ENCODE measurements at regions not wholly inside any gene's neighbourhood (a gene's known extent, or its start where the extent isn't known, plus 50 kb on each side); places are given as distances from the start of the nearest gene placed in this dataset.

DNA sequence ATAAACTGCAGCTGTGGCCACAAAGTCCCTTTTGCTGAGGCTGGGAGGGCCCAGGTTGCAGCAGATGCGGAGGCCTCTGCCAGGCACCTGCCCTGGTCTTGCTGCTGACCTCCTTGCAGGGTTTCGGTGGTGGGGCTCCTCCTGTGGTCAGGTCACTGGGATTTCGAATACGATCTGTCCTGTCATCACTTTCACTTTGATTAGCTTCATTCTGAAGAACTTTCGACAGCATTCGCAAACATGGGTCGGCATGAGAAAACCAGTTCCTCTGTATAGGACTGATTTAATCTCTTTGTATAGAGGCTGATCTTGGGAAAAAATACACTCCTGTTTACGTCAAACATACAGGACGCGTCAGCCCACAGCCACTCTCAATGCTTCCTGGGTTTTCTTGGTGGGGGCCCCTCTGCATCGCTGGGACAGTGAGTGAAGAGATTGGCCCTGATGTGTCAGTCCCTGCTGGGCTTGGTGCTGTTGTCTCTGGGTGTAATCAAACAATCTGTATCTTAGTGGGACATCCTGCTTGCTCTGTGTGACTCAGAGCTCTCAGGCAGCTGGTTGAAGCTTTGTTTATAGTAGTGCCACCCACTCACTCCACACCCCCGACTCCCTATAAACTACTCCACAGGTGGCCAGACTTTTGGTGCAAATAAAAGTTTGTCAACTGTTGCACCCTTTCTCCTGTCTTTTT lies 209.4 kb upstream of the CXCR4 start:
- Histone ChIP-seq H3K79me2 (no peaks in the 10 kb centered on the region), H3K9ac (no peak overlapping the region), H3K9me3 (ENCODE audit: control insufficient read depth, low read length) (no peaks in the 10 kb centered on the region), H3K4me3 (ENCODE audit: low read depth, low read length) (no peak overlapping the region), H3K27me3 (ENCODE audit: control insufficient read depth, insufficient read depth, low read length) (no peaks in the 10 kb centered on the region), H3K27ac (no peak overlapping the region), H2AFZ (peak overlapping the region; percentile 69), H3K36me3 (ENCODE audit: control insufficient read depth, insufficient read depth, low read length) (no peaks in the 10 kb centered on the region), H3K4me2 (ENCODE audit: low read length) (peak overlapping the region; percentile 47), H3K4me1 (no peaks in the 10 kb centered on the region)
- TF ChIP-seq, protein P1, sequence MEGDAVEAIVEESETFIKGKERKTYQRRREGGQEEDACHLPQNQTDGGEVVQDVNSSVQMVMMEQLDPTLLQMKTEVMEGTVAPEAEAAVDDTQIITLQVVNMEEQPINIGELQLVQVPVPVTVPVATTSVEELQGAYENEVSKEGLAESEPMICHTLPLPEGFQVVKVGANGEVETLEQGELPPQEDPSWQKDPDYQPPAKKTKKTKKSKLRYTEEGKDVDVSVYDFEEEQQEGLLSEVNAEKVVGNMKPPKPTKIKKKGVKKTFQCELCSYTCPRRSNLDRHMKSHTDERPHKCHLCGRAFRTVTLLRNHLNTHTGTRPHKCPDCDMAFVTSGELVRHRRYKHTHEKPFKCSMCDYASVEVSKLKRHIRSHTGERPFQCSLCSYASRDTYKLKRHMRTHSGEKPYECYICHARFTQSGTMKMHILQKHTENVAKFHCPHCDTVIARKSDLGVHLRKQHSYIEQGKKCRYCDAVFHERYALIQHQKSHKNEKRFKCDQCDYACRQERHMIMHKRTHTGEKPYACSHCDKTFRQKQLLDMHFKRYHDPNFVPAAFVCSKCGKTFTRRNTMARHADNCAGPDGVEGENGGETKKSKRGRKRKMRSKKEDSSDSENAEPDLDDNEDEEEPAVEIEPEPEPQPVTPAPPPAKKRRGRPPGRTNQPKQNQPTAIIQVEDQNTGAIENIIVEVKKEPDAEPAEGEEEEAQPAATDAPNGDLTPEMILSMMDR (IDR thresholded peaks at IDR 0.05), result no peak

DNA sequence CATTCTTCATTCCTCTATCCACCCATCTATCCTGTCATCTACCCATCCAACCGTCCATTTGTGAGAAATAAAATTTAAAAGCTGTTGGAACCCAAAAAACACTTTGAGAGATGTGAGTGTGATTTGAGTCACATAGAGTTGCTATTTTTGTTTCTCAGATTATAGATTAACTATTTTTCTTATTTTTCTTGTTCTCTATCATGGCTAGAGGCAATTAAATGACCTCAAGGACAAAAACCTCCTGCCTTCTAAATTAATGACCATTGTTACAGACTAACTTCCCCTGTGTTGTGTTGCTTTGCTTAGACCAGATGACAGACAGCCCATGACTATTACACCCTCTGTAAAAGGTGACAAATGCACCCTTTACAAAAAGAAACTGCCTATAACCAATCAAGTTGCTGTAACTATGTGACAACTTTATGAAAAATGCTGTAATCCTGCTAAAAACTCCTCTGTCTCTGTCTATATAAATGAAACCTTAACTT lies 207.9 kb upstream of the CXCR4 start:
- H3K27me3 ChIP-seq (ENCODE audit: control insufficient read depth, insufficient read depth, low read length), result no peaks in the 10 kb centered on the region
- H2AFZ ChIP-seq, result no peak overlapping the region
- H3K4me3 ChIP-seq (ENCODE audit: low read depth, low read length), result no peak overlapping the region
- H3K9ac ChIP-seq, result no peak overlapping the region
- H3K36me3 ChIP-seq (ENCODE audit: control insufficient read depth, insufficient read depth, low read length), result no peaks in the 10 kb centered on the region
- no peak overlapping the region for H3K27ac ChIP-seq
- H3K9me3 ChIP-seq (ENCODE audit: control insufficient read depth, low read length), result no peaks in the 10 kb centered on the region
- no peaks in the 10 kb centered on the region for H3K4me1 ChIP-seq
- no peak overlapping the region for H3K4me2 ChIP-seq (ENCODE audit: low read length)
- TF ChIP-seq, protein P1 (IDR thresholded peaks at IDR 0.05), result no peak
- H3K79me2 ChIP-seq, result no peaks in the 10 kb centered on the region

DNA sequence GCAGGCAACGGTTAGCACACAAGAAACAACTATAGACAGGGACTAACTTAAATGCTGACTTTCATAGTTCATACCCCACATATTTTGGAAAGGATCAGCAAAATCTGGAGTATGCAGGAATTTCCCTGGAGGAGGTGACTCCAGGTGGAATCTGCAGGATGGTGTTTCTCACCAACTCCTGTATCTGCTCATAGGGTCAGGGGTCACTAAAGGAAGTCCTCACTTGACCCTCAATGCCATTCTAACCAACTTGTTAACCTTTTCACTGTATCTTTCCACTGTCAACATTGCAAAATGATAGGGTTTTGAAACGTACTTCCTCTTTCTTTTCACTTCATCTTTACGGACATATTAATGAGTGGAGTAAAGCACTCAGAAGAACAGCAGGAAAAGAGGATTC lies 207.0 kb upstream of the CXCR4 start:
- TF ChIP-seq, protein P1 (IDR thresholded peaks at IDR 0.05), result no peak
- no peak overlapping the region for H3K9ac ChIP-seq
- H3K27me3 ChIP-seq (ENCODE audit: control insufficient read depth, insufficient read depth, low read length), result no peaks in the 10 kb centered on the region
- H3K4me3 ChIP-seq (ENCODE audit: low read depth, low read length), result no peak overlapping the region
- no peak overlapping the region for H3K4me2 ChIP-seq (ENCODE audit: low read length)
- no peak overlapping the region for H2AFZ ChIP-seq
- H3K36me3 ChIP-seq (ENCODE audit: control insufficient read depth, insufficient read depth, low read length), result no peaks in the 10 kb centered on the region
- no peak overlapping the region for H3K27ac ChIP-seq
- H3K79me2 ChIP-seq, result no peaks in the 10 kb centered on the region
- no peaks in the 10 kb centered on the region for H3K9me3 ChIP-seq (ENCODE audit: control insufficient read depth, low read length)
- no peaks in the 10 kb centered on the region for H3K4me1 ChIP-seq

DNA sequence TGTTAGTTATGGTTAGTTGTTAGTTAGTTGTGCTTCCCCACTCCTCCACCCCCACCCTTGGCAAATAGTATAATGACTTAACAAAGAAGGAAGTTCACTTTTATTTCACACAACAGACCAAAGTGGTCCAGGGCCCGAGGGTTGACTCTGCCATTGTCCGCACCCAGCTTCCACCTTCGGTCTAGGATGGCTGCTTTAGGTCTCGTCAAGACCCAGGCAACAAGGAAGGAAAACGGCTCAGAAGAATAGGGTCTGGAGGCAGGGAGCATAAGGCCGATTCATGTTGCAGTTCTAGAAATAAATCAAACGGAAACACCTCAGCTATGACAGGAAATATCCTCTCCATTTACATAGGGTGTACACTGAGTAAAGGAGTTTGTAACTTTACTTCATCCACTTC lies 206.0 kb upstream of the CXCR4 start:
- Histone ChIP-seq H3K4me2 (ENCODE audit: low read length) (no peak overlapping the region), H3K9me3 (ENCODE audit: control insufficient read depth, low read length) (no peaks in the 10 kb centered on the region), H3K27ac (no peak overlapping the region), H3K4me3 (ENCODE audit: low read depth, low read length) (no peak overlapping the region), H3K27me3 (ENCODE audit: control insufficient read depth, insufficient read depth, low read length) (no peaks in the 10 kb centered on the region), H3K36me3 (ENCODE audit: control insufficient read depth, insufficient read depth, low read length) (no peaks in the 10 kb centered on the region), H3K79me2 (no peaks in the 10 kb centered on the region), H3K4me1 (no peaks in the 10 kb centered on the region), H2AFZ (no peak overlapping the region), H3K9ac (no peak overlapping the region)
- TF ChIP-seq, protein P1 (IDR thresholded peaks at IDR 0.05), result no peak

DNA sequence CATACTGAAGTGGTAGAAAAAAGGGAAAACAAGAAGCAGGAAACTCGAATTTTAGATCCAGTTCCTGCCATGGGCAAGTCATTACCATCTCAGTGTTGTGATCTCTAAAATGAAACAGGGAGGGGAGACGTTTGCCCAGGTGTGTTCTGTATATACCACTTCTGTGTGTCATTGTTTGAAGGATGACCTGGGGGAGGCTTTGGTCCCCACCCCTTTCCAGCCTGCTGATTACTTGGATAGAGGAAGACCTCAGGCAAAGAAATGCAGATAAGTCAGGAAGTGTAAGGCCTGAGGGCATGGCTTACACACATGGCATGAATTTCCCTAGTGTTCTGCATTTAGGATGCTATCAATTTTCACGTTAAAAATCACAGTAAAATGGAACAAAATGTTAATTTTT lies 205.2 kb upstream of the CXCR4 start:
- no peak overlapping the region for H3K4me3 ChIP-seq (ENCODE audit: low read depth, low read length)
- no peaks in the 10 kb centered on the region for H3K9me3 ChIP-seq (ENCODE audit: control insufficient read depth, low read length)
- no peaks in the 10 kb centered on the region for H3K4me1 ChIP-seq
- no peak overlapping the region for H3K27ac ChIP-seq
- H3K9ac ChIP-seq, result no peak overlapping the region
- H3K79me2 ChIP-seq, result no peaks in the 10 kb centered on the region
- TF ChIP-seq, protein P1 (IDR thresholded peaks at IDR 0.05), result no peak
- no peak overlapping the region for H3K4me2 ChIP-seq (ENCODE audit: low read length)
- no peaks in the 10 kb centered on the region for H3K27me3 ChIP-seq (ENCODE audit: control insufficient read depth, insufficient read depth, low read length)
- no peak overlapping the region for H2AFZ ChIP-seq
- no peaks in the 10 kb centered on the region for H3K36me3 ChIP-seq (ENCODE audit: control insufficient read depth, insufficient read depth, low read length)

Data from parathyroid adenoma (tissue), 2 donors.